Heart right ventricle (tissue), 16 donors: ENCODE measurements at regions not wholly inside any gene's neighbourhood (a gene's known extent, or its start where the extent isn't known, plus 50 kb on each side); places are given as distances from the start of the nearest gene placed in this dataset.
"Not testable (repeated sequence)": the region's sequence is repeated elsewhere in the genome, so short reads cannot be mapped to it uniquely, and the experiment has no call there.

Experiments used
- ATAC-seq, 8 donors: fragments of 200-7000 bp; cut with Tn5 transposase; one replicate each; pipeline ENCODE4 v1.9.1; 2020; ENCODE audit warnings: mild to moderate bottlenecking in 8 of 8, moderate library complexity in 8 of 8, moderate number of reproducible peaks in 1 of 8
- DNase-seq, 2 donors: peaks; one replicate each; pipeline ENCODE4 v3.0.0-alpha.2; 2020
- H3K27ac ChIP-seq, 10 donors: fragments of 200-600 bp; sonication (generic) in 2 of 10; one replicate each; pipeline versions ENCODE4 v1.5.0 to v1.8.0; 2020 to 2022; ENCODE audit warnings: mild to moderate bottlenecking in 3 of 10
- H3K27me3 ChIP-seq, 7 donors: fragments of 200-600 bp; one replicate each; pipeline ENCODE4 v1.8.0; 2021 to 2022; ENCODE audit warnings: mild to moderate bottlenecking in 2 of 7
- H3K36me3 ChIP-seq, 9 donors: fragments of 200-600 bp; sonication (generic) in 1 of 9; one replicate each; pipeline versions ENCODE4 v1.5.0 to v1.8.0; 2020 to 2022; ENCODE audit warnings: mild to moderate bottlenecking in 2 of 9
- H3K4me1 ChIP-seq, 9 donors: fragments of 200-600 bp; sonication (generic) in 1 of 9; one replicate each; pipeline versions ENCODE4 v1.5.0 to v1.8.0; 2020 to 2022; ENCODE audit warnings: mild to moderate bottlenecking in 4 of 9
- H3K4me3 ChIP-seq, 10 donors: fragments of 200-600 bp; sonication (generic) in 2 of 10; one replicate each; pipeline versions ENCODE4 v1.5.0 to v1.8.0; 2020 to 2022; ENCODE audit warnings: mild to moderate bottlenecking in 7 of 10, moderate library complexity in 2 of 10
- H3K9me3 ChIP-seq, 11 donors: fragments of 200-600 bp in 10 of 11; sonication (generic) in 2 of 11; one replicate each; pipeline versions ENCODE4 v1.5.0 to v1.8.0; 2013 to 2022; ENCODE audit warnings: mild to moderate bottlenecking in 2 of 11, control low read depth in 1 of 11, moderate library complexity in 1 of 11
- WGBS, 2 donors: extraction: QIAGEN DNeasy Blood & Tissue Kit; methylation state at CpG; one replicate each; pipeline ENCODE4 v1.1.7; 2013; ENCODE audit warnings: inconsistent platforms in 1 of 2; 5-methylcytosine and 5-hydroxymethylcytosine counted together
- intact Hi-C, 10 donors: fragments of 100-400 bp; cut with DNase I; formaldehyde crosslinking; loops; one replicate each; pipeline versions ENCODE4 v1.11.1 to v1.14.2; 2022
- TF ChIP-seq, protein P1 (sequence below), 9 donors: fragments of 200-600 bp; sonication (generic) in 2 of 9; IDR thresholded peaks; one replicate each; pipeline versions ENCODE4 v1.5.0 to v1.8.0; 2021 to 2022; ENCODE audit warnings: antibody characterized with exemption in 9 of 9, mild to moderate bottlenecking in 5 of 9, moderate library complexity in 1 of 9
- donor health status: Arrhythmogenic right ventricular cardiomyopathy.
- donor health status: ischemic (EF 13 %, LVEDD 7.1; RV severe dilation, severe dysfunction).
- donor health status: healthy with polysubstance abuse.
- donor health status: DM: no; HTN: yes; CAD: no.
- donor health status: DM: no; HTN: no; CAD: no.
- donor health status: ischemic (EF 25% LVEDD 6.9; RV normal size, moderate dysfunction).
- donor health status: ischemic (EF 25% LVEDD 5.7; RV mildly dilated, moderate dysfunction).
- donor health status: healthy.
- donor health status: DM: yes; HTN: yes; CAD: no.
- donor health status: Ischemic cardiomyopathy.
- donor health status: ischemic (EF 35%, LVEDD 5.7; RV mildly dilated, moderate dysfunction).
- donor health status: nonischemic (EF 11% LVEDD 7.7; RV severe dilation, severe dysfunction).
- donor health status: DM: yes; HTN: yes; CAD: no.
- donor health status: PGD.
- donor health status: ischemic (EF 29% LVEDD 5.4; RV normal size, mild dysfunction).
- donor health status: nonischemic (EF 23%, LVEDD 6.1; RV moderate dilation, normal function).

DNA sequence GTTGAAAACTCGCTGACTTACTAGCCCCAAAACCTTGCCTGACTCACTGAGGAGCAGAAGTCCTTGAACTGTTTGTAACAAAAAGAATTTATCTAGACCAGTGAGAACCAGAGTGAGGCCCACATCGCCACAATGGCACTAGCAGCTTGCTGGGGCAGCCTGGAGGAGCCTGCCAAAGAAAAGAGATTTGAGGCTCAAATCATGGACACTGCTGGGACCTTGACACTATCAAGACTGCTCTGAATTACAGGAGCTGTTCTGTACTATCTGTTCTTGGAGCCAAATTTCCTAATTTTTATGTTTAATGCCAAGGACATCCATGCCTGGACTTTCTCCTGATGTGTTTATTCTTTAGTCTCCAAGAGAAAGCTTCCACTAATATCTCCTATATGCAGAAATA is 82.0 kb upstream of the JCAD start:
- Histone ChIP-seq H3K36me3 (no peaks in the 10 kb centered on the region), H3K27ac (no peak overlapping the region), H3K4me1 (no peaks in the 10 kb centered on the region), H3K9me3 (peaks cover 0 to 17% (median 0%) of the 10 kb centered on the region in 11 donors), H3K27me3 (peaks cover 0 to 2% (median 0%) of the 10 kb centered on the region in 7 donors), H3K4me3 (no peak overlapping the region)
- ATAC-seq (no peak), DNase-seq (no peak)
- 86 to 90% methylated on average over 2 of the region's 2 CpGs for WGBS, 2 donors
- TF ChIP-seq, protein P1, sequence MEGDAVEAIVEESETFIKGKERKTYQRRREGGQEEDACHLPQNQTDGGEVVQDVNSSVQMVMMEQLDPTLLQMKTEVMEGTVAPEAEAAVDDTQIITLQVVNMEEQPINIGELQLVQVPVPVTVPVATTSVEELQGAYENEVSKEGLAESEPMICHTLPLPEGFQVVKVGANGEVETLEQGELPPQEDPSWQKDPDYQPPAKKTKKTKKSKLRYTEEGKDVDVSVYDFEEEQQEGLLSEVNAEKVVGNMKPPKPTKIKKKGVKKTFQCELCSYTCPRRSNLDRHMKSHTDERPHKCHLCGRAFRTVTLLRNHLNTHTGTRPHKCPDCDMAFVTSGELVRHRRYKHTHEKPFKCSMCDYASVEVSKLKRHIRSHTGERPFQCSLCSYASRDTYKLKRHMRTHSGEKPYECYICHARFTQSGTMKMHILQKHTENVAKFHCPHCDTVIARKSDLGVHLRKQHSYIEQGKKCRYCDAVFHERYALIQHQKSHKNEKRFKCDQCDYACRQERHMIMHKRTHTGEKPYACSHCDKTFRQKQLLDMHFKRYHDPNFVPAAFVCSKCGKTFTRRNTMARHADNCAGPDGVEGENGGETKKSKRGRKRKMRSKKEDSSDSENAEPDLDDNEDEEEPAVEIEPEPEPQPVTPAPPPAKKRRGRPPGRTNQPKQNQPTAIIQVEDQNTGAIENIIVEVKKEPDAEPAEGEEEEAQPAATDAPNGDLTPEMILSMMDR (IDR thresholded peaks at IDR 0.05): no peak
- intact Hi-C loops: no loop called here

DNA sequence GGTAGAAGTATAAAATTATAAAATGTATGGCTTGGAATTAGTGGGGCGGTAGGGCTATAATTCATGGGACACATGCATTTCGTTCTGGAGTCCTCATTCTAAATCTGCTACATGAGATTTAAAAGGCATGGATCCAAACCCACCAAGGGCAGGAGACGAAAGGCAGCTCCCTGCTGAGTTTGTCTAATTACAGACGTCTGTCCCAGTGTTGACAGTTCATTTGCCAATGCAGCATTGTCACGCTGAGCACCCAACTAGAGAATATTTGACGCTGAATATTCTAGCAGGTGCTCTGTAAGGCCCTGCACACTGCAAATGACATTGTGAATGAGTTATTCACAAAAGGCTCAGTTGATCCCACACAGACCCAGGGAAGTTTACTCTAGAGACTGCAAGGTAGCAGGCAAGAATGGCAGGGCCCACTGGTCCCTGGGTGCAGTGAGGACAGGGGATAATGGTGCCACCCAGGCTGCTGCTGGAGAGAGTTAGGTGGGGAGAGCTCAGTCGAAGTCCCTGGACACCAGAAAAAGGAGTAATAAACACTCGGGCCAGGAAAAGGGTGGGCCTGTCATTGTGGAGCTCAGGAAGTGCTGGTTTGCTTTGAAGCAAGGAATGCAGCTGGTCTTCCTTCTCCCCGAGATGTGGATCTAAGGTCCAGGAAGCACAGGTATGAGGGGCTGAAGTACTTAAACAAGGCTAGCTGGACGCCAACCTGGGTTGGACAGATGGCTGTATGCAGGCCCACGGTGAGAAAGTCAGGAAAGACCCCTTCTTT is 75.0 kb upstream of the JCAD start:
- no peaks in the 10 kb centered on the region for H3K9me3 ChIP-seq
- ATAC-seq (peak in 6 of 8 donors; percentile 14 to 65 (median 42)), DNase-seq (no peak)
- H3K4me3 ChIP-seq: no peak overlapping the region
- TF ChIP-seq, protein P1 (IDR thresholded peaks at IDR 0.05): no peak
- intact Hi-C loops: no loop called here
- H3K36me3 ChIP-seq: no peaks in the 10 kb centered on the region
- peaks cover 0 to 18% (median 9%) of the 10 kb centered on the region in 9 donors for H3K4me1 ChIP-seq
- peaks cover 0 to 2% (median 0%) of the 10 kb centered on the region in 7 donors for H3K27me3 ChIP-seq
- 57 to 61% methylated on average over 11 of the region's 11 CpGs for WGBS, 2 donors
- peak overlapping the region in 2 of 10 donors; percentile 7 to 64 for H3K27ac ChIP-seq

DNA sequence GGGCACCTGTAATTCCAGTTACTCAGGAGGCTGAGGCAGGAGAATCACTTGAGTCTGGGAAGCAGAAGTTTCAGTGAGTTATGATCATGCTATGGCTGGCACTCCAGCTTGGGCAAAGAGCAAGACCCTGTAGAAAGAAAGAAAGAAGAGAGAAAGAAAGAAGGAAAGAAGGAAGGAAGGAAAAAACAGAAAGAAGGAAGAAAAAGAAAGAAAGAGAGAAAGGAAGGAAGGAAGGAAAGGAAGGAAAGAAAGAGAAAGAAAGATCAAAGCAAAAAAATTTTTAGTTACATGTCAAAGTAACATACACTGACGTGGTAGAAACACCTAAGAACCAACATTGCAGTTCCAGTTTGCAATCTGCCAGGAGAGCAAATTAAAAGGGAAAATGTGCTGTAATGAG is 73.8 kb upstream of the JCAD start:
- no peak for DNase-seq

DNA sequence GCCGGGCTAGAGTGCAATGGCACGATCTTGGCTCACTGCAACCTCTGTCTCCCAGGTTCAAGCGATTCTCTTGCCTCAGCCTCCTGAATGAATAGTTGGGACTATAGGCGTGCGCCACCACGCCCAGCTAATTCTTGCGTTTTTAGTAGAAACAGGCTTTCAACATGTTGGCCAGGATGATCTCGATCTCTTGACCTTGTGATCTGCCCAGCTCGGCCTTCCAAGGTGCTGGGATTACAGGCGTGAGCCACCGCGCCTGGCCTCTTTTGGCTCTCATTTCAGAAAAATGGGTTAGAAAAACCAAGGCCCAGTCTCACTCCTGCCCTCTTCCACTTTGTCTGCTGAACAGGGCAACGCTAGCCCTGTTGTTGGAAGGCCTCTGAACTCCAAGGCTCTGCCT is 72.0 kb upstream of the JCAD start:
- intact Hi-C loops: not testable (repeated sequence)

More for the DNA sequence above, 73.8 kb upstream of the JCAD start:
- no peaks in the 10 kb centered on the region for H3K36me3 ChIP-seq
- peaks cover 0 to 18% (median 9%) of the 10 kb centered on the region in 9 donors for H3K4me1 ChIP-seq
- intact Hi-C loops: no loop called here
- 86 to 90% methylated on average over 1 of the region's 1 CpG for WGBS, 2 donors
- no peaks in the 10 kb centered on the region for H3K9me3 ChIP-seq
- TF ChIP-seq, protein P1 (IDR thresholded peaks at IDR 0.05): no peak
- no peak for ATAC-seq
- no peak overlapping the region for H3K27ac ChIP-seq
- peaks cover 0 to 2% (median 0%) of the 10 kb centered on the region in 7 donors for H3K27me3 ChIP-seq
- H3K4me3 ChIP-seq: no peak overlapping the region

DNA sequence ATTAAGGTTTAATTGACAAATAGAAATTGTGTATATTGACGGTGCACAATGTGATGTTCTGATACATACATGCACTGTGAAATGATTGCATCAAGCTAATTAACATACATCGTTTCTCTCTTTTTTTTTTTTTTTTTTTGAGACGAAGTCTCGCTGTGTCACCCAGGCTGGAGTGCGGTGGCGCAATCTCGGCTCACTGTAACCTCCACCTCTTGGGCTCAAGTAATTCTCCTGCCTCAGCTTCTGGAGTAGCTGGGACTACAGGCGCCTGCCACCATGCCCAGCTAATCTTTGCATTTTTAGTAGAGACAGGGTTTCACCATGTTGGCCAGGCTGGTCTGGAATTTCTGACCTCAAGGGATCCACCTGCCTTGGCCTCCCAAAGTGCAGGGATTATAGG is 69.9 kb upstream of the JCAD start:
- H3K9me3 ChIP-seq, ATAC-seq, intact Hi-C loops: not testable (repeated sequence)

More for the DNA sequence above, 72.0 kb upstream of the JCAD start:
- not testable (repeated sequence) for H3K36me3 ChIP-seq, H3K27me3 ChIP-seq, H3K4me3 ChIP-seq, DNase-seq, H3K27ac ChIP-seq, H3K9me3 ChIP-seq, ATAC-seq
- H3K4me1 ChIP-seq: peaks cover 0 to 18% (median 9%) of the 10 kb centered on the region in 9 donors
- WGBS, 2 donors: 97 to 99% methylated on average over 13 of the region's 13 CpGs

More for the DNA sequence above, 69.9 kb upstream of the JCAD start:
- H3K36me3 ChIP-seq, H3K4me3 ChIP-seq, DNase-seq, H3K27ac ChIP-seq, H3K27me3 ChIP-seq: not testable (repeated sequence)
- H3K4me1 ChIP-seq: peaks cover 0 to 12% (median 6%) of the 10 kb centered on the region in 9 donors
- 95 to 96% methylated on average over 8 of the region's 8 CpGs for WGBS, 2 donors
